CD4-positive, alpha-beta T cell treated with Interleukin-6 for 4 hours (primary cell): ENCODE measurements at regions not wholly inside any gene's neighbourhood (a gene's known extent, or its start where the extent isn't known, plus 50 kb on each side); places are given as distances from the start of the nearest gene placed in this dataset.
"Not testable (repeated sequence)": the region's sequence is repeated elsewhere in the genome, so short reads cannot be mapped to it uniquely, and the experiment has no call there.

Experiments used
- DNase-seq: peaks from one replicate; pipeline ENCODE4 v3.0.0-alpha.2; 2020; ENCODE audit warnings: mixed read lengths

DNA sequence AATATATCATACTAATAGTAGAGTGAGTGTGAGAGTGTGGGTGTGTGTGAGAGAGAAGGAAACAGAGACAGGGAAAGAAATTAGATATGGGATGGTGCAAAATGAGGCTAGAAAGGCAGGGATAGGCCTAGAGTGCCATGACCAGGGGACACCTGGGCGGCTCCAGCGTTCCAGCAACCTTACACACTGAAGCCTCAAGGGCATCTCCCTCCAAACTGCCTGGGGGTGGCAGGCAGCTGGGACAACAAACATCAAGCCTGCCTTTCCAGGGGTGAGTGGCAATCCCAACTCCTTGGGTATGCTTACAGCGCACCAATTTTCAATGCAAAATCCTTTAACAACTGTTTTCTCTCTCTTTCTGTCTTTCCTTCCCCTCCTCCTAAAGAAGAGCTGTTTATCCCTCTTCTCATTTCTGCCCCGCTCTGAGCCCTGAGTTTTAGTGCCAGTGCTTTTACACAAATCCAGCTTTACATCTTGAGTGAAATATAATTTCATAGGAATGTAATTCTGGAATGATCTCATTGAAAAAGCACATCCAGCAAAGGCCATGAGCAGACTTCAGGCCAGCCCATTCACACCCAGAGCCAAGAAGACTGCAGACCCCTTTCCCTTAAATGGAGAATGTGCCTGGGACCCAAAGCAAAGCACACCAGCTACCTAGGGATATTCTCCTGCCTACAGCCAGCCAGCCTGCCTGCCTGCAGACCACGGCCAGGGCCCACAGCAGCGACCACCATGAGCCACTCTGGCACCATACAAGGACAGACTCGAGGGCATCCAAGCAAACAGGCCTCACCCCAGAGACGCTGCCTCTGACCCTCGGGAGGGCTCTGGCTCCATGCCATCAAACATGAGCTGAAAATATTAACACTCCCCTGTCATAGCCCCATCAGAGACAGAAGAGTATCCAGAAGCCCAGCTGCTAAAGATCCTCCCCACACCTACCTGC is 90.3 kb downstream of the RPL27A start:
- DNase-seq: no peak

DNA sequence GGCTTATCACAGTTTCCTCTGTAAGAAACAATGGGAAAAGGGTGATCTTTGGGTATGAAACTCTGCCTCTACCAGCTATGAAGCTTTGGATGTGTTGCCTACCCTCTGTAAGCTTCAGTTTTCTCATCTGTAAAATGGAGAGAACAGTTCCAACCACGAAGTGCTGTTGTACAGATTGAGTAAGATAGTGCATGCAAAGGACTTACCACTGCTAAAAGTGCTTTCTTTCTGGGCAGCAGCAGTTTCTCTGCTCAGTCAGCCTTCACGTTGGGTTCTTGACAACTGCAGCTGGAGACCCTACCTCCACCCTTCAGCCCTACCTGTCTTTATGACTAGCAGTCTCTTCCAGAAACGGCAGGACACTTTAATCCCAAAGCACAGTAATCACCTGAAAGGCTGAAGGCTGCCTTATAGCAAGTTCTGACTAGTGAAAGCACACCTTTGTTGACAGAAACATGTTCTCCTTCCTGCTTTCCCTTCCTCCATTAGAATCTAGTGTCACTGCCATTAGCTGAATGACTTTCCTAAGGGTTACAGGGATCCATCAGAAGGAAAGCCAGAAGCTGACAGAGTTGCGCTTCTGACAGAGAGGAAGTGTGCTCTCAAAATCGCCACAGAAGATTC is 91.4 kb downstream of the RPL27A start:
- no peak for DNase-seq

DNA sequence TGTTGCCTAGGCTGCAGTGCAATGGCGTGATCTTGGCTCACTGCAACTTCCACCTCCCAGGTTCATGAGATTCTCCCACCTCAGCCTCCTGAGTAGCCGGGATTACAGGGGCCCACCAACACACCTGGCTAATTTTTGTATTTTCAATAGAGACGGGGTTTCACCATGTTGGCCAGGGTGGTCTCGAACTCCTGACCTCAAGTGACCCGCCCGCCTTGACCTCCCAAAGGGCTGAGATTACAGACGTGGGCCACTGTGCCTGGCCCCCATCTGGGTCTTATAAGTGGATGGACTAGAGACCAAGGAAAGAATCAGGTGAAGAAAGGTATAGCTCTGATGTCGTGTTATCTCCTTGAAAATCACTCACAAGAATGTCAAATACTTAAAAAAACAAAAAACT is 92.3 kb downstream of the RPL27A start:
- not testable (repeated sequence) for DNase-seq

- DNase-seq: no peak
These were observed 92.7 kb downstream of the RPL27A start for GRCh38 chr11:8775332-8775731.

DNA sequence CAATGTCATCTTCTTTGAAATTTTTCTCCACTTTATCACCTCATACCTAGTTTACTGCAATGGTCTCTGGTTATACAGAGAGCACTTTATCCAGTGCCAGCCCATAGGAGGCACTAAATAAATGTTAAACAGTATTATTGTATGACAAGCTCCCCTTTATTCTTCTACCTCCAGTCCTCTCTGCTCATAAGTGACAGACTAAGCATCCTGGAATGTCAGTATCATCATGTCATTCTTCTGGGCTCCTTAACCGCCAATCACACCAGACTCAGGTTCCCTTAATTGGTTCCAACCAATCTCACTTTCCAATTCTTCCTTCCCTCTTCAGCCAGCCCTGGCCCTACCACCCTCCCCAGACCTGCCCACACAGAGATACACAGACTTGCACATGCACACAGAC is 93.1 kb downstream of the RPL27A start:
- DNase-seq: no peak

GRCh38 chr11:8776209-8776608 is 93.6 kb downstream of the RPL27A start:
- no peak for DNase-seq

- no peak for DNase-seq
These were observed 95.5 kb downstream of the RPL27A start for GRCh38 chr11:8777907-8778767.

DNA sequence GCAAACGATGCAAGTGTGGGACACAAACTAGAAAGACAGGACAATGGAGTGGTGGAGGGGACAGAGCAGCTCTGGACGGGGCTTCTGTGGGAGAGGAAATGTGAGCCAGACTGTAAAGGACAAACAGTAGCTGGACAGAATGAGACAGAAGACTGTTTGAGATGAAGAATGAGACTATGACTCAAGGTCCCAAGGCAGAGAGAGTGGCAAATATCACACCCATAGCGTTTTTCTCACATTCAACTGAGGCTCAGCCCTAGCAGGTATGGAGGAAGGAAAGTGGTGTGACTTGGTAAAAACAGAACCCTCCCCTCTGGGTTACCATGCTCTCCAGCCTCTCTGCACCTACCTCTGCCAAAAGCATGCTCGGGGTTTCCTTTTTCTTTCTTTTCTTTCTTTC is 96.5 kb downstream of the RPL27A start:
- DNase-seq: no peak

DNA sequence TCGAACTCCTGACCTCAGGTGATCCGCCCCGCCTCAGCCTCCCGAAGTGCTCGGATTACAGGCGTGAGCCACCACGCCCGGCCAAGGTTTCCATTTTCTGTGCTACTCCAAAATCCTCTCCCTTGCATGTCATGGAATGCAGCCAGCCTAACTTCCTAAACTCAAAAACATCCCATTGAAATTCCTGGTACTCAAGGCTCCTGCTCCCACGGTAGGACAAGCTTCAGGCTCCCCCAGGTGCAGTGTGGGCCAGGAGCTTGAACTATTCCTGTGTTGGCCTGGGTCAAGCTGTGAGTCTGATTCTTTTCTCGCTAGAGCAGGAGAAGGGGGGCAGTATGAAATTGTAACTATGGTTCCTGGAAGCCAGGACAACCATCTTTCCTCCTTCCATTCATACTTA is 97.1 kb downstream of the RPL27A start:
- DNase-seq: no peak

DNA sequence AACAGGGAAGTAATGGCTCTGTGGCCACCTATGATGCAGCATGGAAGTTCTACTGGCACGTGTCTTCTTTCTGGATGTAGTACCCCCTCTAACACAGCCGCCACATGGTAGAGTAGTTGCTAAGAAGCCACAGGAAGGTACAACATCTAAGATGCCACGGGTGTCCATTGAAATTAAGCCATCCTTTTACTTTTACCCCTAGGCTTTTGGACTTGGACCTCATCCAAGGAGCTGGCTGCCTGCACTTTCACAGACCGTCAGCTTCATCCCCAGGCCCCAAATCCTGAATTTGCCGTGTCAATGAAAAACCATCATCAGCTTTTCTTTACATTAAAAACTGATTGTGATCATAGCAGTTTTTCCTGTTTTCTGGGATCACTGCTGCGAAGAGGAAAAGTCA is 102.4 kb downstream of the RPL27A start:
- no peak for DNase-seq

DNA sequence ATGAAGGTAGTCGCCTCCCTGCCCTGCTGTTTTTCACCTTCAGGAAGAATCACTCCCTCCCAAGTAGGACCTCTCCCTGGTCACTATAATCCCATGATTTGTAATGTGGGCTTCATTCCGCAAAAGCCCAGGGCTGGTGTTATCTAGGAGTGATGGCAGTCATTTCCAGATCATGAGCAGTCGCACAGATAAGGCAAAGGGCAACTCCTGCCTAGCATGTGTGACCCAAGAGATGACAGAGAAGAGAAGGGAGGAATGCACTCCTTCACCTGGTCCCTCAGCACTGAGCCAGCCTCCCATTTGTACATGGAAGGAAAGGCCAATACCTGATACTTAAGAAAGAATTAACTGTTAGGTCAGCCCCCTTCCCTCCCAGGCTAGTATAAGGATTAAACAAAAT is 102.9 kb downstream of the RPL27A start:
- DNase-seq: no peak

DNA sequence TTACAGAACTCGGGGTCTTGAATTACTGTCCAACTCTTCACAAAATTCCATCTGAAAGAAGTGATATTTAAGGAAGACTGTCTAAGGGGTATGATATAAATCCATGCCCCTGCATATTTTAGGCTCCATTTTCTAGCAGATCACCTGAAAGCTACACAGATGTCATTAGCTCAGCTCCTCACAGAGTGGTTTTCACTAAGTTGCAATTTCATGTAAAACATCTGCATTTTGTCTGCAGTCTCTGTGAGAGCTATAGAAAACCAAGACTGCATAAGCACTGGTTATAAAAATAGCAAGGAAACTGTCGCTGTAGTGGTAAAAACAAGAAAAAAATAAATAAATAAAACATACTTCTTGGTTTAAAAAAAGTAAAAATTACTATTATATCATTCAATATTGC is 103.4 kb downstream of the RPL27A start:
- DNase-seq: no peak

DNA sequence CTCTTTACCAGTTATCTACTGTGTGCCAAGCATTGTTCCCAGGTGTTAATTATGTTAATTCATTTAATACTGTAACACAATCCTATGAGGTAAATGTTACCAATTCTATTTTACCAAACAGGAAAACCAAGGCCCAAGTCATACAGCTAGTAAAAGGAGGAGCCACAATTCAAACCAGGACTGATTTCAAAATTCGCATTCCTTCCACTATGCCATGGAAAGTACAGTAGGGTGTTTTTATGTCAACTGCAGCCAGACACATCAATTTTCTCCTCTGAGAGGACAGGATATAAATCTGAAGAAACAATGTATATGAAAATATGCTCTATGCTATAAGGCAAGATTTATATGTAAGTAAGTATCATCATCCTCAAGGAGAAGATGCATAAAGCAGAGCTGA is 104.3 kb downstream of the RPL27A start:
- DNase-seq: no peak

- no peak for DNase-seq
These were observed 104.8 kb downstream of the RPL27A start for GRCh38 chr11:8787372-8787771.

- no peak for DNase-seq
These were observed 106.0 kb downstream of the RPL27A start for GRCh38 chr11:8788616-8789015.

DNA sequence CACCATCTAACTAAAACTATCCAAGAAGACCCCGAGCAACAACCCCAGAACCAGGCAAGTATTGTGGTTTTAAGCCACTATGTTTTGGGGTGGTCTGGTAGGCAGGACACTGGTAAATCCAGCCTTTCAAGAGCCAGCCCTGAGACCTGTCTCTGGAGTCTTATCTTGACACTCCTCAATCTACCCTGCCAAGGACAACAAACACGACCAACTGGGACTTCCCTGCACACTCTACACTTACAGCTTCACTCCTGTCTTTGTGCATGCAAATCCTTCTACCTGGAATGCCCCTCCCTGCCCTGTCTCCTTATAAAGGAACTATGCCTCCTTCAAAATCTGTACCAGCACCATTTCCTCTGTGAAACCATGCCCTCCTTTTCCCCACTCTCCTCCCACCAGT is 107.3 kb downstream of the RPL27A start:
- no peak for DNase-seq

- no peak for DNase-seq
These were observed 108.4 kb downstream of the RPL27A start for GRCh38 chr11:8790968-8791367.

DNA sequence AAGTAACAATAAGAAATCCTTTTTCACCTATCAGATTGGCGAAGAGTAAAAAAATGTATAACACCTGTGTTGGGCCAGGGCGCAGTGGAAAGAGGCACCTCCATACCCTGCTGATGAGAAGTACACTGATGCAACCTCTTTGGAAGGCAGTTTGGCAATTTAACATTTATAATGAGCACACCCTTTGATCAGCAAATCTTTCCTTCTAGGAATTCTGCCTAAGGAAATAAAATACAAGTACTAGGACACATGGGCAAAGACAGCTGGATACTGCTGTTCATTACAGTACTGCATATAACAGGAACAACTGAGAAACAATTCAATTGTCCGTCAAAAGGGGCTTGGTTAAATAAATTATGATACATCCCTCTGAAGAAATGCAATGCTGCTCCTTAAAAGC is 110.1 kb downstream of the RPL27A start:
- DNase-seq: no peak

GRCh38 chr11:8793114-8793777 is 110.7 kb downstream of the RPL27A start:
- no peak for DNase-seq

GRCh38 chr11:8794126-8794525 is 111.5 kb downstream of the RPL27A start:
- no peak for DNase-seq

DNA sequence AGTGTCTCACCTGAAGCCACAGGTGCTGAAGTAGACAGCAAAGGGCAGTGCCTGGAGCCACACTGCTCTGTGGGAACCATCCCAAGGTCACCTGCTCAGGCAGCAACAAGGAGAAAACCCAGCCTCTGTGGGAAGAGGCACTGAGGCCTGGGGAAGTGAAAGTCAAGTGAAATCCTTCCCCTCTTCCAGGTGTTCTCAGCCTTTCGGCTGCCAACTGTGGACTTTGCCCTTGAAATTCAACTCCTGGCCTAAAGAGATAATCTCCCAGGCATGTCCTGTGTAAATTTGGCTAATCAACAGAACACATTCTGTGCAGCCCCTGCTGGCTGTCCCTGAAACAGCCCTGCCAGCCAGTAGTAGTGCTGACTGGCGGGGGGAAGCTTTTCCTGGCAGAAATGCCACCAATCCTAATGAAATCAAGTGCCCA is 112.1 kb downstream of the RPL27A start:
- no peak for DNase-seq

DNA sequence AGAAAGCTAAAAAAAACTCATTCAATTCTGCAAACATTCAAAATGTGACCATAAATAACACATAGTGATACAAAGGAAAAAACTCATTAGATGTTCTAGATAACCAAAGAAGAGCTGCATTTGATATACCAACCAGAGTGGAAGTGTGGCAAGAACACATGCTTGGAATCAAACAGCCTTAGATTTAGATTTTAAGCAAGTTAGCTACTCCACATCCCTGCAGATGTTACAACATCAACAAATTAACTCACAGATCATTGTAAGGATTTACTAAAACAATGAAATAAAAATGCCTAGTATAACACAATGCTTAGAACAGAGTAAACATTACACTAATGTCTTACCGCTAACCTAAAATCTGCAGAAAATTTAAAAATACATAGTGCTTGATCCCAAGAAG is 114.0 kb upstream of the AKIP1 start:
- DNase-seq: no peak

DNA sequence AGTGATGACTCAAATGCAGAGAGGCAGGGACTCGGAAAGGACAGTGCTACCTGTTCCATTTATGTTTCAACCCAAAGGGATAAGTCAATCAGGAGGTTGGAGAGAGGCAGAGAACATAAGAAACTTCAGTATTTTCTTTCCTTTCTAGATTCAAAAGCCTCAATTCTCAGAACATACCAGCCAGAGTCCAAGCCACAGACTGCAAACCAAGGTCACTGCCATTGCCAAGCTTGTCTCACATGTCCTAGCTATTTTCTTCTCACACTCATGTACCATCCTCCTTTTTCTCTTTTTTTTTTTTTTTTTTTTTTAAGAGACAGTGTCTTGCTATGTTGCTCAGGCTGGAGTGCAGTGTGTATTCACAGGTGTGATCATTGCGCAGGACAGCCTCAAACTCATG is 111.7 kb upstream of the AKIP1 start:
- no peak for DNase-seq
